GM19239 (cell line): ENCODE measurements at regions not wholly inside any gene's neighbourhood (a gene's known extent, or its start where the extent isn't known, plus 50 kb on each side); places are given as distances from the start of the nearest gene placed in this dataset.
"Not testable (repeated sequence)": the region's sequence is repeated elsewhere in the genome, so short reads cannot be mapped to it uniquely, and the experiment has no call there.

Source experiments
- DNase-seq: peaks from one replicate; pipeline ENCODE4 v3.0.0; 2011; ENCODE audit warnings: low spot score; ENCODE audit not compliant: insufficient read length
- FAIRE-seq: peaks from 2 replicates; lab custom pipeline; 2011; peaks lifted over from hg19 to GRCh38; lab: Jason Lieb, UNC

DNA sequence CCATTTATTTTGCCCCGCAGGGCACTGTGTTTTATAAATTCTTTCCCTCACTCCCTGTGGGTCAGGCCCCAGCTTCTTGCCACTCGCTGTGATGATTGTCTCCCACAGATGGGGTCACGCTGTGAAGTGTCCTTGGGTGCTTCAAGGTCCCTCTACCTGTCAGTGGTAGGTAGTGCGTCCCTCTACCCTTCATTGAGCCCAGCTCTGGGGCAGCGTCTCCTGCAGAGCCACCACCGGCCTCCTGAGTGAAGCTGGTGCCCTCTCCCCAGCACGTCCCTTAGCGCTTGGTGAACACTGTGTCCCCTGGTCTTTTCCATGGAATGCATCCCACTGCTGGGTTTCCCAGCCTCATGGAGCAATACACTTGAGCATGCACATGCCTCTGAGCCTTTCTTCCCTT, 108.2 kb downstream of the NRN1 start:
- DNase-seq (no peak), FAIRE-seq (no peak)

DNA sequence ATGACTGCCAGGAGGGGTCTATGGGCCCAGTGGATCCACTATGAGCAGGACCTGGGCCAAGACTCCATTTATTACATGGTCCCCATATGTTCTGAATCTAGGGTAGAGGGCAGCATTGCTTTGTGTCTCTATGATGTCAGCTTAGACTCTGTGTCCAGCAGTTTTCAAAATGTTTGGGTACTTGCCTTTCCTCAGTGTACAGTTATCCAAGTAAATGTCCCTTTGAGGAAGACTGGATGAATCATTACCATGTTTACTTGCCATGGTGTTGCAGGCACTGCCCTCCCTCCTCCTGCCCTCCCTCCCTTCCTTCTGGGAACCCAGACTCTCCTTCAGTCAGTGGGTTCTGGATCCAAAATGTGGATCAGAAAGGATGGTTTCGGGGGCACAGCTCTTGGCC, 108.6 kb downstream of the NRN1 start:
- FAIRE-seq, result no peak

DNA sequence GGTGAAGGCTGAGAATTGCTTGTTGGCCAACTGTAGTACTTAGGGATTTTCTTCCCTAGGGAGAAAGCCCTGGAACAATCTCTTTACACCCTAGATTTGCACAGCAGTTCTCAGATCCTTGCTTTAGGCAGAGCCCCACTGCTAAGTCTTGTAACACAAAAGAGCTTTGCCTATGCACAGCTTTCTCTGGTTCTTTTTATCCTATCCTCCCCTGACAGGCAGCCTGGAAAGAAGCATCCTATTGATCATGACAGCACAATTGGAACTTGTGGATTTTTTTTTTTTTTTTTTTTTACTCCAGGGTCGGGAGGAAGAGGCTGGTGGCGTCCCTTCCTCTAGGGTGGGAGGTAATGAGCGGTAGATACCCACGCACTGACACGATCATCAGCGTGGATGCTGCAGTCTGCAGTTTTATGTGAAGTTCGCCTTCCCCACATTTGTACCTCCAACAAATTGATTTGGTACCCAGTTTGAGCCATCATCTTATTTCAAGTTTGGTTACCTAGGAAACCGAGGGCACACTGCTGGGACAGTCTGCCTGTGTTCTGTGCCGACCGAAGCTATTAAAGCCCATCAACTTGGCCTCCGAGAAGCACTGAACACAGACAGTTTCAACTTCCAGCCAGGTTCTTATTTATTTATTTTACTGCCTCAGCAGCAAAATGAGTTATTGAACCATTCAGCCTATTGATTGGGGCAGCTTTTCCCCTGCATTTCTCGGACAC, 110.1 kb downstream of the NRN1 start:
- FAIRE-seq (no peak), DNase-seq (no peak)

More for the DNA sequence above, 108.6 kb downstream of the NRN1 start:
- DNase-seq, result no peak

GRCh38 chr6:5894357-5894756, 112.4 kb downstream of the NRN1 start:
- DNase-seq (no peak), FAIRE-seq (no peak)

DNA sequence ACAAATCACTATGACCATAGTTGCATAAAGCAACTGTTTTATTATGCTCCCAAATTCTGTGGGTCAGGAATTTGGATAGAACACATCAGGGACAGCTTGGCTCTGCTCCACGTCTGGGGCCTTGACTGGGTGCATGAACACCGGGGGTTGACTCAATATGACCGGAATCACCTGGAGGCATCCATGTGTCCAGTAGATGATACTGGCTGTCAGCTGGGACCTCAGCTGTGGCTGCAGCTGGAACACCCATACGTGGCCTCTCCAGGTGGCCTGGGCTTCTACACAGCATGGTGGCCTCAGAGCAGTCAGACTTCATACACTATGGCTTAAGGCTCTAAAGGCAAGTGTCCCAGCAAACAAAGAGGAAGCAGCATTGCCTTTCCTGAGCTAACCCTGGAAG, 113.4 kb downstream of the NRN1 start:
- no peak for FAIRE-seq
- no peak for DNase-seq

- DNase-seq, result no peak
- no peak for FAIRE-seq
These were observed 114.1 kb downstream of the NRN1 start for GRCh38 chr6:5892669-5893068.

DNA sequence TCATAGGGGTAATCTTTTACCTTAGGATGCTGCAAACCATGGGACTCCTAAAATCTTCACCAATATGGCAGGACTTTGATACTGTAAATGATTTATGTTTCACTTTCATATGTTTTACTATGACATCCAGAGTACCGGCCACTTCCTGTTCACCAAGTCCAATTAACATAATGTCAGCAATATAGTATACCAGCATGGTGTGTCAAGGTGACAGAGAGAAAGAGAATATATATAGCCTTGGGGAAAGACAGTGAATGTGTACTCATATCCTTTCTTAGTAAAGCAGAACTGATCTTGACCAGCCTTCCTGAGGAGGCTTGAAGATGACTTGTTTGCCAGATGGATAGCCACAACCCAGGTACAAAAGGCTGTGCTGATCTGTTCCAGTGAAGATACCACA, 127.9 kb downstream of the NRN1 start:
- no peak for FAIRE-seq

DNA sequence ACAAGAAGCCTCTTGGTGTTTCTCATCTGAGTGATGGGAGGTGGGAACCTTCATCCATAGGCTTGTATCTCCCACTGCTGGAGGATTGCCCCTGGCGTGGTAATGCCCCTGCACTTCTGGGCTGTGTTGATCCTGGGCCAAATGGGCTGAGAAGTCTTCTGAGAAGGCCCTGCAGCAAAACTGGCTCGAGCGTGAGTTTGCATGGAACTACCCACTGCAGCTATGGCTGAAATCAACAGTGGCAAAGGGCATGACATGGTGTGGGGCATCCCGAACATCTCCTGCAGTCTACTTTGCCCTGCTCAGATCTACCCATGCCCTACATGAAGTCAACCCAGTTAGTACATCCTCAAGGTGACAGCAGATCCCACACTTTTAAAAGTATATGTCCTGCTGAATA, 130.6 kb downstream of the NRN1 start:
- FAIRE-seq, result no peak

More for the DNA sequence above, 127.9 kb downstream of the NRN1 start:
- DNase-seq, result no peak

DNA sequence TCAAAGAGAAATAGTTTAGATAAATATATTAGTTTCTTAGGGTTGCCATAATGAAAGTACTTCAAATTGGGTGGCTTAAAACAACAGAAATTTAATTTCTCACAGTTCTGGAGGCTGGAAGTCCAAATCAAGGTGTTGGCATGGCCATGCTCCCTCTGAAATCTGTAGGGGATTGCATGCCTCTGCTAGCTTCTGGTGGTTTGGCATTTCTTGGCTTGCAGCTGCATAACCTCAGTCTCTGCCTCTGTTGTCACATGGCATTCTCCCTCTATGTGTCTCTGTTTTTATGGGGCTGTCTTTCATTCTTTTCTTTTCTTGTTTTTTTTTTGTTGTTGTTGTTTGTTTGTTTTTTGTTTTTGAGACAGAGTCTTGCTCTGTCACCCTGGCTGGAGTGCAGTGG, 132.7 kb downstream of the NRN1 start:
- not testable (repeated sequence) for FAIRE-seq

More for the DNA sequence above, 130.6 kb downstream of the NRN1 start:
- no peak for DNase-seq

DNA sequence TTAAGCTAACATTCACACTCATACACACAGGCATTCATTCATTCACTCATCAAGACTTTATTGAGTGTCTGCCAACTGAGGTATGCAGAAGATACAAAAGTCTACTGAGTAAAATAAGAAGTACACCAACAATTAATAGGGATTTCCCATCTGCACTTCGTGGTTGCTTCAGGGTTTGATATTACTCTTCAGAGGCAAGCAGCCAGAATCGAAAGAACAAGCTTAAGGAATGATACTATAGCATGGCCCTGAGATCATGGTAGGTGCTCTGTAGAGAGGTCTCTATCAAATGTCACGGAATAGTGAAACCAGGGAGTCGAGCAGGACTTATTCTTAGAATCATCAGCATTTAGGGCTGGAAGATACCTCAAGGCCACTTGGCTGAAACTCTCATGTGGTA, 135.4 kb downstream of the NRN1 start:
- DNase-seq (no peak), FAIRE-seq (peak; percentile 37)

More for the DNA sequence above, 132.7 kb downstream of the NRN1 start:
- not testable (repeated sequence) for DNase-seq

- DNase-seq (no peak), FAIRE-seq (no peak)
These were observed 137.0 kb downstream of the NRN1 start for GRCh38 chr6:5869676-5870075.

DNA sequence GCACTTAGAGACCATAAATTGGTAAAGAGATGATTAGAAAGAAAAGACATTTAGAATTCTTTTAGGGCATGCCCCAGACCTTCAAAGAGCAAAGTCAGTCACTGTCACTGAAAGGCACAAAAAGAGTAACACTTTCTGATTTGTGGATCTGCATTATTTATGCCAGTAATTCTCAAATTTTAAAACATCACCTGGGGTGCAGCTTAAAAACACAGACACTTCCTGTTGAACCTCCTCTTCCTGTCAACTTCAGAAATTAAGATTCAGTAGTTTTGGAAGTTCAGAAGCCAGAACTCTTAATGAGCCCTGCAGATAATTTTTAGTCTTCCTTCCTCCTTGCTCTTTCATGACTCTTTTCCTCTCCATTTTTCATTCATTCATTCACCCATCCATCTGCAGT, 137.5 kb downstream of the NRN1 start:
- no peak for DNase-seq
- FAIRE-seq, result no peak

DNA sequence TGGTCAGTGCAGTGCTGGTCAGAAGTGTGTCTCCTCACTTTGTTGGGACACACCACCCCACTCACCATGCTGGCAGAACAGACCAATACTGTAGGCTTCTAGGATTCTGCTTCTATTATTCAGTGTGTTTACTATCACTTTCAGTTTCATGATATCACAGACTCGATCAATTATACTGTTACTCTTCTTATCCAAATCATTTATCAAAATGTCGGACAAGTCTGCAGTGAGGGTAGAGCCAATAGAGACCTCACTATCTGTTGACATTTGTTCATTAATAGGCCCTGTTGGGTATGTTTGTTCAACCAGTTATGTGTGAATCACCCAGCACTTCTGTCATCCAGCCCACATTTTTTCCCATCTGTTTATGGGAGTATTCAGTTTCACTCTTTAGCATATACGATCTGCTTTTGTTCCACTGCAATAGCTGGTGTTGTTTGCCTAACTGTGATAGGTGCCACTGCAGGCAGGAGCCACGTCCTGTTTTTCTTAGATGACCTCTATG, 140.1 kb downstream of the NRN1 start:
- DNase-seq (no peak), FAIRE-seq (no peak)

- DNase-seq (no peak), FAIRE-seq (no peak)
These were observed 141.2 kb downstream of the NRN1 start for GRCh38 chr6:5865506-5866031.

DNA sequence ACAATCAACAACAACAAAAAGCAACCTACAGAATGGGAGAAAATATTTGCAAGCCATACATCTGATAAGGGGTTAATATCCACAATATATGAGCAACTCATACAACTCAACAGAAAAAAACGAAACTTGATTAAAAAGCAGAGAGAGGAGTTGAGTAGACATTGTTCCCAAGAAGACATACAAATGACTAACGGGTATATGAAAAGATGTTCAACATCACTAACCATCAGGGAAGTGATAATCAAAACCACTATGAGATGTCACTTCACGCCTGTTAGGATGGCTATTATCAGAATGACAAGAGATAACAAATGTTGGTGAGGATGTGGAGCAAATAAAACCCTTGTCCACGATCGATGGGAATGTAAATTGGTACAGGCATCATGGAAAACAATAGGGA, 145.9 kb downstream of the NRN1 start:
- DNase-seq, result no peak
- FAIRE-seq, result no peak

DNA sequence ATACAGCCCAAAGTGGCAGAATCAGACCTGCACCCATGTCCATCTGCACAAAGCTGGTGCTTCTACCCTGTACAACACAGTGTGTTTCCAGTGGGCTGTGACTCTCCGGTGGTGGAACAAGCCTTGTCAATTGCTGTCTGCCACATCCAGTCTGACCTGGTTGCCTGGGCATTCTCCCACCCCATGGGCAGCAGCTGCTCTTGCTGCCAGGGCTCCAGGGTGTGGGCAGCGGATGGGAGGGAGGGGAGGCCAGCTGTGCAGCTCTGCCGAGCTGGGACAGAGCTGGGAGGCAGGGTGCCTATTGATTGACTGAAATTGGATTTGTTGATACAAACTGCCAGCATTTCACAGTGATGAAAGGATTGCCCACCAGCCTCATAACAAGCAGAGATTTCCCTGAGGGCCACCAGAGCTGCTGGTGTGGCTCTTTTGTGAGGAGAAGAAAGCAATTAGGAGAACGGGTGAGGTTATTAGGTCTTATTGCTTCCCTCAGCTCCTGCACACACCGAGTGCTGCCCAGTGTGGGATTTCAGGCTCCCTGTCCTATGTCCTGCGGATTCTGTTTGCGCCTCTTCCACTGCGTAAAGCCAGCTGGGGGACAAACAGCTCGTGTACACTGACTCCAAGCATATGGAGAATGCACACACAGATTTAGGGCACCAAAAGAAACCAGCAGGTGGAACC, 150.8 kb downstream of the NRN1 start:
- FAIRE-seq (no peak), DNase-seq (no peak)

DNA sequence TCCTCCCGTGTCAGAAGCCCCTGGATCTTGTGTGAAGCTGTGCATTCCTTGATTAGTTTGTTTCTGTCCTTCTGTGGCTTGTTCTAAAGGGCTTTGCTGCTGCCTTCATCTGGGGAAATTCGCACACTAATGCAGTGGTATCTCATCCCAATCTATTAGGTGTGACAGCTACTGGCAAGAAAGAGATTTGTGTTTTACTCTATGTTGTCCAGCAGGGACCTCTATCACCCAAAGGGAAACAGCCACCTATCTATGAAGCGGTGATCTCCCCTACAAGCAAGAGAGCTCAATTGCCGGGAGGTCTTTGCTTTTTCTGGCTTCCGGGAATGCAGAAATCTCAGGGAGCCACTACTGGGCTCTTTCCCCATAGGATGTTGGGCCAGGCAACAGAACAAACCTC, 151.8 kb downstream of the NRN1 start:
- DNase-seq (no peak), FAIRE-seq (no peak)

GRCh38 chr6:5851261-5851757, 155.4 kb downstream of the NRN1 start:
- no peak for FAIRE-seq

DNA sequence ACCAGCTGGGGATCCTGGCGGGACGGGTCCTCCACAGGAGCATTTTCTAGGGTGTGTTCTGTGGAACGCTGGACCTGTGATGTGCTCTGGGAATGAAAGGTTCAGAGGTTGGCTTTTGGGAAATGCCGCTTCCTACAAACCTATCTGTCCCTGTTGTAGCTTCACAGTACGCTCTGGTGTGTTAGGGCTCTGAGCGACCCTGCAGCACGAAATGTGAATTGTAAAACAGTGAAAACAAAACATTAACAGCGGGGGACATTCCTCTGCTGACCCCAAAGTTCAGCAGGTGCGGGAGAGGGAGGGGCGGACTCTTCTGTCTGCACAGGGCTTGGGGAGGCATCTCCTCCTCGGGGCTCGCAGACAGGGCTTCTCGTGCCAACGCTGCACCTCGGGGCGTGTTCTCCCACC, 155.9 kb downstream of the NRN1 start:
- FAIRE-seq, result no peak
- no peak for DNase-seq

More at GRCh38 chr6:5851261-5851757, 155.4 kb downstream of the NRN1 start:
- no peak for DNase-seq

DNA sequence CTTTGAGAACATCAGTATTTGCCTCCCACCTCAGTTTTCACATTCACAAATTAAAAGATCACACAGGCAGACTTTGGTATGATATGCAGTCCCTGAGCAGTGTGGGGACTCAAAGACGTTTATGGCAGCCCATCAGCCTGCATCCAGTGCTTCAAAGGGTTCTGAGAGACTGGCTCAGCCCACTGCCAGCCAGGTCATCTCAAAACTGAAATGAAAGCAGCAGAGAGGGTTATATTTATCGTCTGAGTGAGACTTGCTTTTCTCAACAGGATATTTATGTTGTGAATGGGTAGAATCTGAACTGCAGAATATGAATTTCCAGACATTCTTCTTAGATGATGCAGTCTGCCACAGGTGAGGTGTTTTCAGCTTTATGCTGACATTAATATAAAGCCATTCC, 159.8 kb downstream of the NRN1 start:
- no peak for FAIRE-seq

DNA sequence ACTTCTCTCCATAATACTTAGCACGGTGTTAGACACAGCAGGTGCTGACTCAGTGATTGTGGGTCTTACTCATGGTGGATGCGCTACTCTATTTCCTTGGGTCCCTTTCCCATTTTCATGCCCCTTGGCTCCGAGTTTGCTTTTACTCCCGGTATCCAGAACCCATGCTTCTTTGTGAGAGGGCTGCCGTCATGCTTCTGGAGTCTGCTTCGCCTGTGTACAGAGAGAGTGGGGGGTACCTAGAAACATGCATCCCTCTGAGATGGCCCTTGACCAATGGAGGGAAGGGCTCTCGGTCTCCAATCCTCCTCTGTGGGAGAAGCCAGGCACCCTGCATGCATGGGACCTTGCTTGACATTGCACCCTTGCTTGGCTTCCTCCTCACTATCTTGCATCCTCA, 160.4 kb downstream of the NRN1 start:
- DNase-seq (no peak), FAIRE-seq (no peak)

More for the DNA sequence above, 159.8 kb downstream of the NRN1 start:
- no peak for DNase-seq
